Femur (tissue), 1 donor: ENCODE measurements at regions not wholly inside any gene's neighbourhood (a gene's known extent, or its start where the extent isn't known, plus 50 kb on each side); places are given as distances from the start of the nearest gene placed in this dataset.
"Not testable (repeated sequence)": the region's sequence is repeated elsewhere in the genome, so short reads cannot be mapped to it uniquely, and the experiment has no call there.

Experiments used
- DNase-seq: peaks from one replicate; pipeline ENCODE4 v3.0.0-alpha.2; 2017

DNA sequence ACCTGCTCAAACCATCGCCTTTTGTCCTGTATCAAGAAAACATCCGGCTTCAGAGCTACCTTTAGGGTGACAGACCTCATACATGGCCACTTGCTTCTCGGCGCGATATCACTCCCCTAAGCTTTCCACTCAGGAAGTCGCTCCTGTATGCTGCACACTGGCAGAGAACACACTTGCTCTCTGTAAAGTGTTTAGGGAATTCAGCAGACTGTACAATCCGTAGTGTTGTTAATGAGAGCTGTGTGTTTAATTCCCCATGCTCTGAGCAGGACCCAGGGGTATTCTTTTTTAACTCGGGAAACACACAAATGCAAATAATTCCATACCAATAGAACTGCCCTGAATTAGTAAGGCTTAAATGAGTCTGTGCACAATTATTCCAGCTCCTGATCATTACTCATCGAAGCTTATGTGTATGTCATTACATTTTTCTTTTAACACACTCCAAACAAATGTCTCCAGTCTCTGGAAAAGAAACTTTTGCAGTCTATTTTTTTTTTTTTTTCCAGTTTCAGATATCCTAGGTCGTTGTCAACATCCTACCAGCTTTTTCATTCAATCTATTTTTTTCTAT is 338.7 kb upstream of the ARID1B start:
- no peak for DNase-seq

DNA sequence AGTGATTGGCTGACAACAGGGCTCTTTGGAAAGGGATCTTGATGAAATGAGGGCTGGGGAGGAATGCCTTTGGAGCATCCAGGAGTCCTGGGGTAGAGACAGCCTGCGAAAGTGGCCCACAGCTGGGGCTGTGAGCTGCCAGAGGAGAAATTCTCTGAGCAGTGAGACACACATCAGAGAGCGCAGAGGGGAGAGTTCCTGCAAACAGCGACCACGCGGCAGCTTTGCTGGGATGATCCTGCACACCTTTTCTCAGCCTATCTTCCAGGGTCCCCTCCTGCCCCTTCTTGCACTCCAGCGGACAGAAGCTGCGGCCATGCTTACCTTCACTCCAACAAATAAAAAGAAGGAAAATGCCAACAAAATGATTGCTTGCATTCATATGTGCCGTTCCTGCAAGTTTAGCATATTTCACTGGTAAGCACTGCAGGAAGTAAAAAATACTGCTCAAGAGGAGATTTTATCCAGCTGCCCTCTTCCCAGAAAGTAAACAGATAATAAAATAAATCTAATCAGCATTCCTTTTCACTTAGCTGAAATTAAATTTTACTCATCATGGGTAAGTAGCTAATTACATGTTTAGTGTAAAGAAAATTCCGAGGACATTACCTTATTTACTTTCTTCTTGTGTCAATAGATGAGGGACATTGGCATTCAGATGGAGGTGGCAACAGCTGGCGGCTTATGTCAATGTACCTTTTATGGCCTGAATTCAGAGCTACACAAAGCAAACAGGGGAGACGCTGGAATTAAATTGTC is 339.9 kb upstream of the ARID1B start:
- no peak for DNase-seq

- no peak for DNase-seq
These were observed 342.4 kb upstream of the ARID1B start for GRCh38 chr6:156434795-156435190.

- DNase-seq: no peak
These were observed 343.0 kb upstream of the ARID1B start for GRCh38 chr6:156434049-156434794.

DNA sequence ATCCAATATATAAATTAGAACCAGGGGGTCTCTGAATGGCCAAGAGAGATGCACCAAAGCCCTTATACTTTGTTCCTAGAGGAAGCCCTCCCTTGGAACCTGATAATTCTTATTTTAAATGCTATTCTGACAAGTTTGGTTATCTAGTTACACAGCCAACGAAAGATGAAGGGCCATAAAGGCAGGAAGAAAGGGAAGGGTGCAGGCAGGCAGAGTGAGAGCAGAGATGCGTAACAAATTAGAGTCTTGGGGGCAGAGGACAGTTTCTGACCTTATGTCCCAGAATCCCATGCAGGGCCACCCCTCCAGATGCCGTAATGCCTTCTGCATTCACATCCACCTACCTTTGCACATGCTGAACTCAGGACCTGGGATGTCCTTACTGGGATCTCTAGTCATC is 344.6 kb upstream of the ARID1B start:
- DNase-seq: no peak

- DNase-seq: no peak
These were observed 346.8 kb upstream of the ARID1B start for GRCh38 chr6:156430386-156430785.

GRCh38 chr6:156427345-156427744 is 349.8 kb upstream of the ARID1B start:
- peak; percentile 42 for DNase-seq

- no peak for DNase-seq
These were observed 351.7 kb upstream of the ARID1B start for GRCh38 chr6:156425359-156426020.

DNA sequence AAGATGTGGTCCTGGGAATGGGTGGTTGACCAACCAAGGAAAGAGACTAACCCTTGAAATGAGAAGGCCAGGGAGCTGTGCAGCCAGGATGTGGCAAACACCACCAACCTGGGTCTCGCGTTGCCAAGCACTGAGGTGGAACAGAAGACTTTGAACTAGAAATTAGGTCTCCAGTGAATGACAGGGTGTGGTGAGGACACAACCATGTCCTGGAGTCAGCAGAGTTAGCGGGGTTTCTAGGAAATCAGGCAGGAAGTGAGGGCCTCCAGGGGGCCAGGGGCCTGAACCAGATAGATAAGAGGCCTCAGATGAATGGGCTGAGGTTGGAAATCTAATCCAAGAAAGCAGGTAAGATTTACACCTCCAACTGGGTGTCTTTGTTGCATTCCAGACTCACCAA is 353.3 kb upstream of the ARID1B start:
- no peak for DNase-seq

GRCh38 chr6:156423075-156423474 is 354.1 kb upstream of the ARID1B start:
- no peak for DNase-seq

DNA sequence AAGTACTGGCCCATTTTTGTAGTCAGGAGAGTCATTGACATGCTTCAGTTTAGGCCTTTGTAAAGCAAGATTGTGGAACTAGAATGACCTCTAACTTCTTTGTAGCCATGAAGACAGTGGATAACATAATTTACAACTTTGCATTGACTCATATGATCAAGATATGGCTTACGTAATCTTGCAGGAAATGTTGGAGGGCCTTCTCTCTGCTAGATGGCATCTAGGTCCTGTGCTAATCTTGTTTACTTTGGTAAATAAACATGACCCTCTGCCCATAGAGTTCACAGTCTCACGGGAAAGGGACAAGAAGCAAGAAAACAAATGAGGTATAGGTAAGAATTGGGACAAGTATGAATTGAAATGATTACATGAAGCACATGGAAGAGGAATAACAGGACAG is 355.2 kb upstream of the ARID1B start:
- DNase-seq: no peak

- not testable (repeated sequence) for DNase-seq
These were observed 355.9 kb upstream of the ARID1B start for GRCh38 chr6:156421301-156421700.

GRCh38 chr6:156420172-156420993 is 356.8 kb upstream of the ARID1B start:
- no peak for DNase-seq

DNA sequence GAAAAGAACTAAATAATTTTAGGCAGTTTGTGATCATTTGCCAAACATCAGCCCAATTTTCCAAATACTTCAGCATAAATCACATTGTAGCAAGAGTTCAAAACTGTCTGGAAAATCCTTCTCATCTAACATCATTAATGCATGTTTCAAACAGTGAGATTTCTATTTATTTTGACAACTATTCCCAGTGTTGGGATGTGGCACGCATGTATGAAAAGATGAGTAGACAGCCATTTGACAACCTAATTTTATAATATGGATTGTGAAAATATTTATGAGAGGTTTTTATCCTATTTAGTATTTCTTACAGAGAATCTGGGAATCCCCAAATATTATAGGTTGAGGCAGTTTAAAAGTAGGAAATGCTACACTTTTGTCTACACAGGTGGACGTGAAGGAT is 357.6 kb upstream of the ARID1B start:
- DNase-seq: no peak

- DNase-seq: no peak
These were observed 358.9 kb upstream of the ARID1B start for GRCh38 chr6:156418253-156418652.

- DNase-seq: no peak
These were observed 360.8 kb upstream of the ARID1B start for GRCh38 chr6:156416391-156416790.

DNA sequence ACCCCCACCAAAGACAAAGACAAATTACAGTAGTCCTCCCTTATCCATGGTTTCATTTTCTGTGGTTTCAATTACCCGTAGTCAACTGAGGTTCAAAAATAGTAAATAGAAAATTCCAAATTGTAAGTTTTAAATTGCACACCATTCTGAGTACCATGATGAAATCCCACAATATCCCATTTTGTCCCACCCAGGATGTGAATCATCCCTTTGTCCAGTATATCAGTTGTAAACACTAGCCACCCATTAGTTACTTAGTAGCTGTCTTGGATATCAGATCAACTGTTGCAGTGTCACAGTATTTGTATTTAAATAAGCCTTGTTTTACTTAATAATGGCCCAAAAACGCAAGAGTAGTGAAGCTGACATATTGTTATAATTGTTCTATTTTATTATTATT is 364.0 kb upstream of the ARID1B start:
- no peak for DNase-seq

DNA sequence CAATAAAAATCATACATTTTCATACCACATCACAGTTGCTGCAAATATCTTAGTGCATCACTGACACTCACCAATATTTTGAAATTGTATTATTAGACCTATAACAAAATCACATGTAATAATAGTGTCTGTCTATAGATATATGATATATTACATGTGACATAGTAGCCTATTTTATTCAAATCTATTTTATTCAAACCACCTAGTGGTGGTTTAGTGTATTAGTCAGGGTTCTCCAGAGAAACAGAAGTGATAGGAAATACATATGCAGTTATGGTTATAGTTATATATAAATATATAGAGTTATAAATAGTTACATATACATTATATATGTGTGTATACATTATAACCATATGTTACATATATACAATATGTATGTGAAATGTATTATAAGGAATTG is 366.5 kb upstream of the ARID1B start:
- DNase-seq: no peak

DNA sequence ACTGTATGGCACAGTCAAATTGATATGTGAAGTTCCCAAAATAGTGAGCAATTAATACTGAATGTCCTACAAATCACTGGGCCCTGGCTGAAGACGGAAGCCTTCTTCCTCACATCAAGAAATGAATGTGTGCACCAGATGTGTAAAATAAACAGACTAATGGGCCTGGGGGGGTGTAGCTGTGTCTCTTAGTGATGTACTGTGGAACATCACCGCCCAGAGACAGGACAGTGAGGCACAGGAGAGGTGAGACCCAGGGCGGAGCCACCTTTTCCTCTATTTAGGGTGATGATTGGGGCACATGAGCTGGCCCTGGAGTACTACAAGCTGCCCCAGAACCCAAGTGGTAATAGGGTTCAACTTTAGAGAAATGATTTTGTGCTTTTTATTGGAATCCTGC is 368.5 kb upstream of the ARID1B start:
- DNase-seq: no peak

GRCh38 chr6:156407334-156407733 is 369.8 kb upstream of the ARID1B start:
- DNase-seq: no peak

DNA sequence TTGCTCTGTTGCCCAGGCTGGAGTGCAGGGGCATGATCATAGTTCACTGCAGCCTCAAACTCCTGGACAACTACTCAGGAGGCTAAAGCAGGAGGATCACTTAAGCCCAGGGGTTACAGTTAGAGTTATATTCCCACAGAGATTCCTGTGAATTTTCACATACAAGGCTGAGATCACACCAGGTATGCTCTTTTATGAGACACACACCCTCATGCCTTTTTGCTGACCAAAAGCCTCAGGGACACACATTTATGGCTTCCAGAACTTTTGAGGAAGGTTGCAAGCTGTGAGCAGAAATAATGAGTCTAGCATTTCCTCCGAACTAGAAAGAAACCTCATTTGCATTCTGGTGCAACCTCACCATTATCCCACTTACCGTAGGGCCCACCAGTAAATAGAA is 370.5 kb upstream of the ARID1B start:
- DNase-seq: no peak

- no peak for DNase-seq
These were observed 371.1 kb upstream of the ARID1B start for GRCh38 chr6:156406099-156406498.

GRCh38 chr6:156402628-156403027 is 374.6 kb upstream of the ARID1B start:
- DNase-seq: no peak
